Endothelial cell of umbilical vein (primary cell): ENCODE measurements at regions not wholly inside any gene's neighbourhood (a gene's known extent, or its start where the extent isn't known, plus 50 kb on each side); places are given as distances from the start of the nearest gene placed in this dataset.

Experiments
- EZH2 ChIP-seq: IDR thresholded peaks from 2 replicates; pipeline ENCODE4 v1.6.1; 2012; ENCODE audit warnings: borderline replicate concordance, low read depth, mild to moderate bottlenecking, moderate library complexity, low read length, inconsistent platforms; ENCODE audit not compliant: severe bottlenecking
- FOS ChIP-seq: IDR thresholded peaks from 2 replicates; pipeline ENCODE4 v1.6.1; 2011; ENCODE audit warnings: mild to moderate bottlenecking, low read length, moderate library complexity, borderline replicate concordance; ENCODE audit not compliant: insufficient read depth
- GATA2 ChIP-seq: IDR thresholded peaks from 2 replicates; pipeline ENCODE4 v1.7.0; 2011; ENCODE audit warnings: low read depth, mild to moderate bottlenecking, moderate library complexity, mixed read lengths, low read length; ENCODE audit not compliant: insufficient read length, insufficient read depth
- MYC ChIP-seq: IDR thresholded peaks from one replicate; pipeline ENCODE4 v1.6.1; 2011; ENCODE audit warnings: mild to moderate bottlenecking, low read depth, low read length
- POLR2A ChIP-seq: IDR thresholded peaks from 2 replicates; pipeline ENCODE4 v1.6.1; 2012; ENCODE audit warnings: low read depth, mild to moderate bottlenecking, control low read depth, low read length
- POLR2AphosphoS5 ChIP-seq: IDR thresholded peaks from 2 replicates; pipeline ENCODE4 v1.6.1; 2012; ENCODE audit warnings: low read depth, mild to moderate bottlenecking, control low read depth, low read length, moderate library complexity; ENCODE audit not compliant: insufficient read depth
- TF ChIP-seq, protein P1 (sequence below), 2 donors: IDR thresholded peaks; 1 replicate in 1 of 2; 2 replicates in 1 of 2; pipeline ENCODE4 v1.5.1; 2011; ENCODE audit warnings: low read length in 2 of 2, mild to moderate bottlenecking in 2 of 2, moderate library complexity in 2 of 2, control low read depth in 1 of 2, inconsistent platforms in 1 of 2, low read depth in 1 of 2; ENCODE audit not compliant: insufficient read depth in 1 of 2; ENCODE audit errors: extremely low read depth in 1 of 2
- TF ChIP-seq, protein P2 (sequence below): IDR thresholded peaks from 2 replicates; pipeline ENCODE4 v1.6.1; 2011; ENCODE audit not compliant: insufficient read depth, insufficient read length

DNA sequence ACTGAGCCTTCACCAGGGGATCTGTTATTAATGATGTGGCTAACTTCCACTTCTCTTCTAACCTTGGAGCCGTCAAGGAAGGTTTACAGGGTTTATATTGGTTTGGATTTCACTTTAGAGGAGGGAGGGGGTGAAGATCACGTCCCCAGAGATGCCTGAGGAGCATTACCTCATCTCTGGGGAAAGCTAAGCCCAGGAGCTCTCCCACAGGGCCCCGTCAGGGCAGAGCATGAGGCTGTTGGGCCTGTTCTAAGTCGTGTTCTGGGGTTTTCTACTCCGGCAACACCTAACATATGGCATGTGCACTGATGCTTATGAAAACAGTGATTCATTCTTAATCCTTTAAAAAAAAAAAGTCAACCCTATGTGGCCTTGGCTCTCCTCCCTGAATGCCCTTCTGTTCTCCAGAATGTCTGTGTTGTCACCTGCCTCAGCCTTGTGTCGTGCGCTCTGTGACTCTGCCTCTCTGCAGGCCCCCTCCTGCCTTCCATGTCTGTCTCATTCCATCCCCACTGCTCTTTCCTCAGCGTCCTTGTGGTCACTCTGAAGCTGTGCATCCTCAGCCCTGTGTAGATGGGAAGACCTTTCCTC lies 97.4 kb upstream of the JARID2 start:
- TF ChIP-seq, protein P1, sequence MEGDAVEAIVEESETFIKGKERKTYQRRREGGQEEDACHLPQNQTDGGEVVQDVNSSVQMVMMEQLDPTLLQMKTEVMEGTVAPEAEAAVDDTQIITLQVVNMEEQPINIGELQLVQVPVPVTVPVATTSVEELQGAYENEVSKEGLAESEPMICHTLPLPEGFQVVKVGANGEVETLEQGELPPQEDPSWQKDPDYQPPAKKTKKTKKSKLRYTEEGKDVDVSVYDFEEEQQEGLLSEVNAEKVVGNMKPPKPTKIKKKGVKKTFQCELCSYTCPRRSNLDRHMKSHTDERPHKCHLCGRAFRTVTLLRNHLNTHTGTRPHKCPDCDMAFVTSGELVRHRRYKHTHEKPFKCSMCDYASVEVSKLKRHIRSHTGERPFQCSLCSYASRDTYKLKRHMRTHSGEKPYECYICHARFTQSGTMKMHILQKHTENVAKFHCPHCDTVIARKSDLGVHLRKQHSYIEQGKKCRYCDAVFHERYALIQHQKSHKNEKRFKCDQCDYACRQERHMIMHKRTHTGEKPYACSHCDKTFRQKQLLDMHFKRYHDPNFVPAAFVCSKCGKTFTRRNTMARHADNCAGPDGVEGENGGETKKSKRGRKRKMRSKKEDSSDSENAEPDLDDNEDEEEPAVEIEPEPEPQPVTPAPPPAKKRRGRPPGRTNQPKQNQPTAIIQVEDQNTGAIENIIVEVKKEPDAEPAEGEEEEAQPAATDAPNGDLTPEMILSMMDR (IDR thresholded peaks at IDR 0.05; ENCODE audit: extremely low read depth in 1 of 2, insufficient read depth in 1 of 2, low read depth in 1 of 2, low read length in 2 of 2), result no peak
- TF ChIP-seq POLR2A (no peak), POLR2AphosphoS5 (no peak), EZH2 (no peak), MYC (no peak), GATA2 (no peak), FOS (no peak)
- TF ChIP-seq, protein P2, sequence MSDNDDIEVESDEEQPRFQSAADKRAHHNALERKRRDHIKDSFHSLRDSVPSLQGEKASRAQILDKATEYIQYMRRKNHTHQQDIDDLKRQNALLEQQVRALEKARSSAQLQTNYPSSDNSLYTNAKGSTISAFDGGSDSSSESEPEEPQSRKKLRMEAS, result no peak
